GM12872 (cell line): ENCODE measurements at regions not wholly inside any gene's neighbourhood (a gene's known extent, or its start where the extent isn't known, plus 50 kb on each side); places are given as distances from the start of the nearest gene placed in this dataset.

Experiments used
- CTCF ChIP-seq: IDR thresholded peaks from 3 replicates; pipeline ENCODE4 v1.5.1; 2011; ENCODE audit warnings: low read depth, mild to moderate bottlenecking, low read length, moderate library complexity; ENCODE audit not compliant: insufficient read depth

DNA sequence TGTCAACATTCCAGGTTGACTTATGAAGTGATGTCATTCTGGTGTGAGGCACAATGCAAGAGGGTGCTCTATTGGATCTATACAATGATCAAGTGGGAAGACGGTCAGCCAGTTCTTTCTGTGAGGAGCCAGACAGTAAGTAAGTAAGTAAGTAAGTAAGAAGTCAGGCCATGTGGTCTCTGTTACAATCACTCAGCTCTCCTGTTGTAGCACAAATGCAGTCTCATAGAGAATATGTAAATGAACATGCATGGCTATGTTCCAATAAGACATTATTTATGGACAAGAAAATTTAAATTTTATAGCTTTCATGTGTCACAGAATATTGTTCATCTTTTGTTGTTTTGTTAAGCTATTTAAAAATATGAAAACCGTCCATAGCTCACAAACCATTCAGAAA is 399.7 kb downstream of the BTBD3 start:
- TF ChIP-seq CTCF = no peak

GRCh38 chr20:12318043-12318442 is 400.4 kb downstream of the BTBD3 start:
- no peak for TF ChIP-seq CTCF

- TF ChIP-seq CTCF = no peak
These were observed 404.0 kb downstream of the BTBD3 start for GRCh38 chr20:12321736-12322135.

DNA sequence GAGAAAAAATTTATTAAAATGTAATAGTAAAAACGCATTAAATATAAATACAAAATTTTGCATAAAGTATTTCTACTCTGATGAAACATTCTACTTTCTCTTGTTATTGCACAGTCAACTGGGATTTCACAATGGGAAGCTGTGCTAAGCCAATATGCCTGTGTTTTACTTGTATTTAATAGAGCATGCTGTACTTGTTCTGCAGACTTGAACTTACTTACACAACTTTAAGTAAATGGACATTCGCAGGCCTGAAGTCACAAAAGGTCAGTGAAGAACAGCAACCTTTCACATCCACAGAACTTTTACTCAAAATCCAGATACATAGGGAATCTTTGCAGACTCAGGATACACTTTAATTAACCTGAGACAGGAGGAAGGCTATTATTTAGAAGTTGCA is 409.5 kb downstream of the BTBD3 start:
- no peak for TF ChIP-seq CTCF

GRCh38 chr20:12331236-12331635 is 413.5 kb downstream of the BTBD3 start:
- TF ChIP-seq CTCF = no peak

- TF ChIP-seq CTCF = no peak
These were observed 419.9 kb downstream of the BTBD3 start for GRCh38 chr20:12337601-12338000.

- no peak for TF ChIP-seq CTCF
These were observed 428.3 kb downstream of the BTBD3 start for GRCh38 chr20:12345978-12346377.

DNA sequence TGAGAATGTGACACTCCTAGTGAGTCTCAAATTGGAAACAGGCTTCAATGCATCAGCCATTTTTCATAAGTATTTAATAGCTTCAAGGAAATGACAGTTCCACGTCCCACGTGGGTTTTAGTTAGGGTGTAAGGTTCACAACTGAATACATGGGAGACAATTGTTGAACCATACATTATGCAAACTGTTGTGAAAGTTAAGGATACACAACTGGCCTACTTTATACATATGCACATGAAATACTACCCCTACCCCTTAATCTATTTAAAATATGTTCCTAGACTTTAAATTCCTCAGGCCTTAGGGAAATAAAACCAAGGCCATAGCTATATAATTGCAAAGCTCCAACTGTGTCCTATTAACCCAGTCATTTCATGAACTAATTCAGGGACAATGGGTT is 436.1 kb downstream of the BTBD3 start:
- TF ChIP-seq CTCF = no peak
